CD14-positive monocyte (primary cell): ENCODE measurements at regions not wholly inside any gene's neighbourhood (a gene's known extent, or its start where the extent isn't known, plus 50 kb on each side); places are given as distances from the start of the nearest gene placed in this dataset.

Source experiments
- DNase-seq, 3 donors: peaks; one replicate each; pipeline ENCODE4 v3.0.0-alpha.2; 2011 to 2022
- H2AFZ ChIP-seq: 2 replicates; pipeline ENCODE4 v1.6.0; 2012; ENCODE audit warnings: mild to moderate bottlenecking, low read depth, low read length, inconsistent platforms; ENCODE audit not compliant: insufficient read depth, poor library complexity, severe bottlenecking
- H3K27ac ChIP-seq, 2 donors: 1 replicate in 1 of 2; 2 replicates in 1 of 2; pipeline ENCODE4 v1.5.1; 2012 to 2013; ENCODE audit warnings: low read length in 2 of 2, control low read depth in 1 of 2, inconsistent platforms in 1 of 2, low read depth in 1 of 2, mild to moderate bottlenecking in 1 of 2
- H3K27me3 ChIP-seq, 2 donors: one replicate each; pipeline versions ENCODE4 v1.6.0 to v1.6.1; 2011 to 2013; ENCODE audit warnings: low read length in 2 of 2; ENCODE audit not compliant: control insufficient read depth in 2 of 2, insufficient read depth in 2 of 2
- H3K36me3 ChIP-seq, 2 donors: replicated peaks in 1 of 2; 1 replicate in 1 of 2; 2 replicates in 1 of 2; pipeline versions ENCODE4 v1.5.1 to v1.6.1; 2012 to 2013; ENCODE audit warnings: low read length in 2 of 2, control low read depth in 1 of 2, inconsistent platforms in 1 of 2, mild to moderate bottlenecking in 1 of 2; ENCODE audit not compliant: insufficient read depth in 2 of 2, control insufficient read depth in 1 of 2
- H3K4me1 ChIP-seq, 2 donors: 1 replicate in 1 of 2; 2 replicates in 1 of 2; pipeline versions ENCODE4 v1.5.1 to v1.6.1; 2012 to 2013; ENCODE audit warnings: low read length in 2 of 2, control low read depth in 1 of 2, inconsistent platforms in 1 of 2, mild to moderate bottlenecking in 1 of 2, moderate library complexity in 1 of 2; ENCODE audit not compliant: insufficient read depth in 2 of 2, control insufficient read depth in 1 of 2
- H3K4me2 ChIP-seq: replicated peaks from 2 replicates; pipeline ENCODE3; 2012; ENCODE audit warnings: low read length, moderate library complexity, mild to moderate bottlenecking; ENCODE audit not compliant: poor library complexity, severe bottlenecking; ENCODE audit errors: extremely low read depth
- H3K4me3 ChIP-seq, 3 experiments: fragments of 200-600 bp in 1 of 3; sonication (generic) in 1 of 3; replicated peaks in 1 of 3; 1 replicate in 2 of 3; 2 replicates in 1 of 3; pipeline ENCODE4 v1.5.1; 2011 to 2013; ENCODE audit warnings: low read length in 3 of 3, mild to moderate bottlenecking in 3 of 3, control low read depth in 2 of 3, low read depth in 2 of 3, inconsistent platforms in 1 of 3, moderate library complexity in 1 of 3
- H3K79me2 ChIP-seq: 2 replicates; pipeline ENCODE4 v1.6.0; 2012; ENCODE audit warnings: mild to moderate bottlenecking, control low read depth, inconsistent platforms, low read length, moderate library complexity; ENCODE audit not compliant: insufficient read depth
- H3K9ac ChIP-seq: 2 replicates; pipeline ENCODE4 v1.6.0; 2017; ENCODE audit warnings: low read length, mild to moderate bottlenecking; ENCODE audit not compliant: insufficient read depth, poor library complexity, severe bottlenecking
- H3K9me3 ChIP-seq, 2 donors: replicated peaks in 1 of 2; 1 replicate in 1 of 2; 2 replicates in 1 of 2; pipeline versions ENCODE4 v1.5.1 to v1.6.1; 2012 to 2013; ENCODE audit warnings: low read length in 2 of 2, control low read depth in 1 of 2; ENCODE audit not compliant: control insufficient read depth in 1 of 2, insufficient read depth in 1 of 2
- H4K20me1 ChIP-seq: 2 replicates; pipeline ENCODE4 v1.6.0; 2012; ENCODE audit warnings: mild to moderate bottlenecking, low read length, control low read depth, moderate library complexity; ENCODE audit not compliant: insufficient read depth
- H3K27ac Mint-ChIP-seq, 7 donors: one replicate each; pipeline ENCODE4 v1.8.0; 2020; ENCODE audit warnings: mild to moderate bottlenecking in 7 of 7, mixed read lengths in 7 of 7, moderate library complexity in 6 of 7, inconsistent platforms in 2 of 7
- H3K27me3 Mint-ChIP-seq, 3 donors: one replicate each; pipeline ENCODE4 v1.8.0; 2021 to 2022; ENCODE audit warnings: low read depth in 3 of 3, mild to moderate bottlenecking in 3 of 3, mixed read lengths in 3 of 3, moderate library complexity in 3 of 3, inconsistent platforms in 1 of 3
- H3K36me3 Mint-ChIP-seq, 2 donors: one replicate each; pipeline ENCODE4 v1.8.0; 2020; ENCODE audit warnings: mixed read lengths in 2 of 2, inconsistent platforms in 1 of 2, mild to moderate bottlenecking in 1 of 2
- H3K4me1 Mint-ChIP-seq: one replicate; pipeline ENCODE4 v1.8.0; 2020; ENCODE audit warnings: mild to moderate bottlenecking, mixed read lengths
- H3K4me3 Mint-ChIP-seq, 2 donors: one replicate each; pipeline ENCODE4 v1.8.0; 2020; ENCODE audit warnings: mild to moderate bottlenecking in 2 of 2, mixed read lengths in 2 of 2, moderate library complexity in 1 of 2
- H3K9me3 Mint-ChIP-seq, 7 donors: one replicate each; pipeline ENCODE4 v1.8.0; 2020 to 2022; ENCODE audit warnings: mixed read lengths in 7 of 7, mild to moderate bottlenecking in 6 of 7, moderate library complexity in 6 of 7, inconsistent platforms in 2 of 7
- WGBS: methylation state at CpG from one replicate; pipeline ENCODE4 v1.1.5; 2013; ENCODE audit warnings: missing lambda C conversion rate; ENCODE audit not compliant: insufficient coverage; 5-methylcytosine and 5-hydroxymethylcytosine counted together
- intact Hi-C, 2 donors: fragments of 100-400 bp; cut with micrococcal nuclease; formaldehyde crosslinking; loops; one replicate each; pipeline versions ENCODE4 v1.15.0 to v1.15.1; 2023
- TF ChIP-seq, protein P1 (sequence below): fragments of 200-600 bp; IDR thresholded peaks from one replicate; pipeline ENCODE4 v1.8.0; 2022; ENCODE audit warnings: antibody characterized with exemption, mild to moderate bottlenecking

DNA sequence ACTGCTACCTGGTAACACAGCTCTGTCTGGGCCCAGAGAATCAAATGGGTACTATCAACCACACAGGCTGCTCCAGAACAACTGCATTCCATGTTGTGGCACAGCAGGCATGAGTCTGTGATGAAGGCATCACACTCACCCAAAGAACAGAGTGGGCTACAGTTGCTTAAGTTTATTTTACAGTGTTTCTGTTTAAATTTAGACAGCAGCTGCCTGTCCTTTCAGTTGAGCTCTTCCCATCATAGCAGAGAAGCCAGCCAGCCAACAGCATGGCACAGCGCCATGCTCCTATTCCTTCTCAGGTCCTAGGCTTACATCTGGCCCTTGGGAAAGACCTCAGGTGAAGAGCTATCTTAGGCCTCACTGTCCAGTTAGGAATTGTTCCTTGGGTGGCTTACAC, 147.0 kb upstream of the FRMD6 start:
- H3K27me3 Mint-ChIP-seq: peaks cover 0 to 9% (median 3%) of the 10 kb centered on the region in 3 donors
- no peaks in the 10 kb centered on the region for H3K4me1 Mint-ChIP-seq
- TF ChIP-seq, protein P1, sequence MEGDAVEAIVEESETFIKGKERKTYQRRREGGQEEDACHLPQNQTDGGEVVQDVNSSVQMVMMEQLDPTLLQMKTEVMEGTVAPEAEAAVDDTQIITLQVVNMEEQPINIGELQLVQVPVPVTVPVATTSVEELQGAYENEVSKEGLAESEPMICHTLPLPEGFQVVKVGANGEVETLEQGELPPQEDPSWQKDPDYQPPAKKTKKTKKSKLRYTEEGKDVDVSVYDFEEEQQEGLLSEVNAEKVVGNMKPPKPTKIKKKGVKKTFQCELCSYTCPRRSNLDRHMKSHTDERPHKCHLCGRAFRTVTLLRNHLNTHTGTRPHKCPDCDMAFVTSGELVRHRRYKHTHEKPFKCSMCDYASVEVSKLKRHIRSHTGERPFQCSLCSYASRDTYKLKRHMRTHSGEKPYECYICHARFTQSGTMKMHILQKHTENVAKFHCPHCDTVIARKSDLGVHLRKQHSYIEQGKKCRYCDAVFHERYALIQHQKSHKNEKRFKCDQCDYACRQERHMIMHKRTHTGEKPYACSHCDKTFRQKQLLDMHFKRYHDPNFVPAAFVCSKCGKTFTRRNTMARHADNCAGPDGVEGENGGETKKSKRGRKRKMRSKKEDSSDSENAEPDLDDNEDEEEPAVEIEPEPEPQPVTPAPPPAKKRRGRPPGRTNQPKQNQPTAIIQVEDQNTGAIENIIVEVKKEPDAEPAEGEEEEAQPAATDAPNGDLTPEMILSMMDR: no peak
- intact Hi-C loops: no loop called here
- no peaks in the 10 kb centered on the region for H3K79me2 ChIP-seq
- H3K27ac ChIP-seq: no peak overlapping the region
- peaks cover 2 to 17% (median 4%) of the 10 kb centered on the region in 7 donors for H3K9me3 Mint-ChIP-seq
- no peak for DNase-seq
- H3K9me3 ChIP-seq: peaks cover 0 to 3% of the 10 kb centered on the region in 2 donors
- H2AFZ ChIP-seq: no peak overlapping the region
- no peak overlapping the region for H3K4me3 ChIP-seq
- H3K4me3 Mint-ChIP-seq: no peak overlapping the region
- no peaks in the 10 kb centered on the region for H3K4me1 ChIP-seq
- no peaks in the 10 kb centered on the region for H3K27me3 ChIP-seq
- H3K27ac Mint-ChIP-seq: no peak overlapping the region
- WGBS: 93% methylated on average over 1 of the region's 1 CpG
- H4K20me1 ChIP-seq: no peaks in the 10 kb centered on the region
- no peak overlapping the region for H3K4me2 ChIP-seq
- H3K36me3 Mint-ChIP-seq: no peaks in the 10 kb centered on the region
- no peaks in the 10 kb centered on the region for H3K36me3 ChIP-seq
- no peak overlapping the region for H3K9ac ChIP-seq

DNA sequence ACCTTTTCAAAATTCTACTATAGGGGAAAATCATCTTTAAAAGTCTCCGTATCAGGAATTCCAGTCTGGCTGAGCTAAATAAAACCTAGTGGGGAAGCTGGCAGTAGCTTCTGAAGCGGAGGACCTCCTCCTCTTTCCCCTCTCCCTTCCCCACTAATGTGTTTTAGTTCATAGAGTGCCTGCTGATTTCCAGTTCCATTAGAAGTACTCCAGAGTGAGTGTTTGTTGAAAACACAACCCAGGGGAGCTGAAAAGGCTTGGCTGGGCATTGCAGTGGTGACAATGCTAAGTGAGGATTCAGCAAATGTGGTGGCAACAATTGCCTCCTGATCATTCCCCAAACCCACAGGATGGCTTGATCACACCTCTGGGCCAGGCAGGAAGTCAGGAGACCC, 144.2 kb upstream of the FRMD6 start:
- Histone ChIP-seq H3K4me1 (no peaks in the 10 kb centered on the region), H3K9ac (no peak overlapping the region), H3K79me2 (no peaks in the 10 kb centered on the region), H4K20me1 (no peaks in the 10 kb centered on the region), H3K36me3 (no peaks in the 10 kb centered on the region), H3K4me2 (no peak overlapping the region), H3K9me3 (peaks cover 0 to 3% of the 10 kb centered on the region in 2 donors), H3K27me3 (no peaks in the 10 kb centered on the region), H3K4me3 (no peak overlapping the region), H3K27ac (no peak overlapping the region), H2AFZ (no peak overlapping the region)
- Mint-ChIP-seq H3K27me3 (peaks cover 0 to 7% (median 3%) of the 10 kb centered on the region in 3 donors), H3K4me1 (no peaks in the 10 kb centered on the region), H3K4me3 (no peak overlapping the region), H3K27ac (no peak overlapping the region), H3K9me3 (peaks cover 2 to 14% (median 5%) of the 10 kb centered on the region in 7 donors), H3K36me3 (no peaks in the 10 kb centered on the region)
- no peak for DNase-seq
- TF ChIP-seq, protein P1: no peak
- intact Hi-C loops: no loop called here
- WGBS: no CpG with 5 or more reads among the region's 2 CpGs
